Ishikawa (cell line): ENCODE measurements at regions not wholly inside any gene's neighbourhood (a gene's known extent, or its start where the extent isn't known, plus 50 kb on each side); places are given as distances from the start of the nearest gene placed in this dataset.

Source experiments
- CEBPB ChIP-seq: IDR thresholded peaks from 2 replicates; pipeline ENCODE4 v1.6.1; 2012
- CREB1 ChIP-seq: IDR thresholded peaks from 2 replicates; pipeline ENCODE4 v1.6.1; 2012; ENCODE audit warnings: low read depth
- EGR1 ChIP-seq: IDR thresholded peaks from 2 replicates; pipeline ENCODE4 v1.6.1; 2012
- EP300 ChIP-seq: IDR thresholded peaks from 2 replicates; pipeline ENCODE4 v1.6.1; 2012; ENCODE audit warnings: borderline replicate concordance
- FOXM1 ChIP-seq: IDR thresholded peaks from 2 replicates; pipeline ENCODE4 v1.6.1; 2012; ENCODE audit warnings: low read depth, borderline replicate concordance
- NFIC ChIP-seq: IDR thresholded peaks from 2 replicates; pipeline ENCODE4 v1.6.1; 2012
- RAD21 ChIP-seq: IDR thresholded peaks from 2 replicates; pipeline ENCODE4 v1.6.1; 2012; ENCODE audit warnings: low read depth
- TAF1 ChIP-seq: IDR thresholded peaks from 2 replicates; pipeline ENCODE4 v1.6.1; 2012; ENCODE audit warnings: low read depth, mild to moderate bottlenecking
- TCF12 ChIP-seq: IDR thresholded peaks from 2 replicates; pipeline ENCODE4 v1.6.1; 2012; ENCODE audit warnings: low read depth
- TEAD4 ChIP-seq: IDR thresholded peaks from 2 replicates; pipeline ENCODE4 v1.6.1; 2012
- YY1 ChIP-seq: IDR thresholded peaks from 2 replicates; pipeline ENCODE4 v1.6.1; 2012; ENCODE audit warnings: low read depth
- ZBTB7A ChIP-seq: IDR thresholded peaks from 2 replicates; pipeline ENCODE4 v1.6.1; 2012; ENCODE audit warnings: low read depth
- TF ChIP-seq, protein P1 (sequence below): IDR thresholded peaks from 2 replicates; pipeline ENCODE4 v1.6.1; 2012
- TF ChIP-seq, protein P2 (sequence below): IDR thresholded peaks from 2 replicates; pipeline ENCODE4 v1.6.1; 2012
- TF ChIP-seq, protein P3 (sequence below): IDR thresholded peaks from 2 replicates; pipeline ENCODE4 v1.6.1; 2012; ENCODE audit warnings: low read depth, mild to moderate bottlenecking

DNA sequence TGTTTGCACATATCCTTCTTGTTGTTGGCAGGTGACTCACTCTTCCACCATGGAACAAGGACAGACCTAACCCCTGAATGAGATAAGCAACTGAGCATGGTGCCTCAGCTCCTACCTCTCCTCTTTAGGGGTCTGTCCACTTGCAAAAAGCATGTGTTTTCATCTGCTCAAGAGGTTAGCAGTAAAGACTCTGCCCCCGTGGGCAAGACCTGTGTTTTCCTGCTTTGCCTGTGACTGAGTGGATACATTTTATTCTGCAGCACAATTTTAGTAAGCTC lies 111.0 kb upstream of the LIFR start:
- TF ChIP-seq, protein P1, sequence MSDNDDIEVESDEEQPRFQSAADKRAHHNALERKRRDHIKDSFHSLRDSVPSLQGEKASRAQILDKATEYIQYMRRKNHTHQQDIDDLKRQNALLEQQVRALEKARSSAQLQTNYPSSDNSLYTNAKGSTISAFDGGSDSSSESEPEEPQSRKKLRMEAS, result no peak
- no peak for TF ChIP-seq YY1
- TF ChIP-seq, protein P2, sequence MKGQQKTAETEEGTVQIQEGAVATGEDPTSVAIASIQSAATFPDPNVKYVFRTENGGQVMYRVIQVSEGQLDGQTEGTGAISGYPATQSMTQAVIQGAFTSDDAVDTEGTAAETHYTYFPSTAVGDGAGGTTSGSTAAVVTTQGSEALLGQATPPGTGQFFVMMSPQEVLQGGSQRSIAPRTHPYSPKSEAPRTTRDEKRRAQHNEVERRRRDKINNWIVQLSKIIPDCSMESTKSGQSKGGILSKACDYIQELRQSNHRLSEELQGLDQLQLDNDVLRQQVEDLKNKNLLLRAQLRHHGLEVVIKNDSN, result no peak
- no peak for TF ChIP-seq NFIC
- TF ChIP-seq ZBTB7A, result no peak
- TF ChIP-seq TEAD4, result no peak
- TF ChIP-seq EP300, result no peak
- no peak for TF ChIP-seq FOXM1
- TF ChIP-seq TCF12, result no peak
- TF ChIP-seq CEBPB, result no peak
- TF ChIP-seq TAF1, result no peak
- TF ChIP-seq CREB1, result no peak
- TF ChIP-seq EGR1, result no peak

DNA sequence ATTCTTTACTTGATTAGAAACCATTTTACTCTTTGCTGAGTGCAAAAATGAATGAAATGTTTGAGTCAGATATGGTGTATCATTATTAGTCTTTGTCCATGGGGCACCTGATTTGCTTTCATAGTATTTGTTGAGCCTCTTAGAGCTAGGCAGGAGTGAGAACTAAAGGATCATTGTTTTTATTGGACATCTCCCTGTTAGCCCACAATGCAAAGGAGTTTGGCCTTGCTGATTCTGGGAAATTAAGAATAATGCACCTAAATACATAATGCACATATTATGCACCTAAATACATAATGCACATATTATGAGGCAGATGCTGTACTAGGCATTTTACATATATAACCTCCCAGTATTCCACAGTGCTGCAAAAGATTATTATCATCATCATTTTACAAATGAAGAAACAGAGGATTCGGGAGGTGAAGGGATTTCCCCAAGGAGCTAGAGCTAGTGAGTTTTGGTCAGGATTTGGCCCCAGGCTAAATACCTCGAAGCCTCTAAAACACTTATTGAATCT lies 113.0 kb upstream of the LIFR start:
- no peak for TF ChIP-seq TAF1
- TF ChIP-seq RAD21, result no peak
- TF ChIP-seq NFIC, result no peak
- TF ChIP-seq, protein P3, sequence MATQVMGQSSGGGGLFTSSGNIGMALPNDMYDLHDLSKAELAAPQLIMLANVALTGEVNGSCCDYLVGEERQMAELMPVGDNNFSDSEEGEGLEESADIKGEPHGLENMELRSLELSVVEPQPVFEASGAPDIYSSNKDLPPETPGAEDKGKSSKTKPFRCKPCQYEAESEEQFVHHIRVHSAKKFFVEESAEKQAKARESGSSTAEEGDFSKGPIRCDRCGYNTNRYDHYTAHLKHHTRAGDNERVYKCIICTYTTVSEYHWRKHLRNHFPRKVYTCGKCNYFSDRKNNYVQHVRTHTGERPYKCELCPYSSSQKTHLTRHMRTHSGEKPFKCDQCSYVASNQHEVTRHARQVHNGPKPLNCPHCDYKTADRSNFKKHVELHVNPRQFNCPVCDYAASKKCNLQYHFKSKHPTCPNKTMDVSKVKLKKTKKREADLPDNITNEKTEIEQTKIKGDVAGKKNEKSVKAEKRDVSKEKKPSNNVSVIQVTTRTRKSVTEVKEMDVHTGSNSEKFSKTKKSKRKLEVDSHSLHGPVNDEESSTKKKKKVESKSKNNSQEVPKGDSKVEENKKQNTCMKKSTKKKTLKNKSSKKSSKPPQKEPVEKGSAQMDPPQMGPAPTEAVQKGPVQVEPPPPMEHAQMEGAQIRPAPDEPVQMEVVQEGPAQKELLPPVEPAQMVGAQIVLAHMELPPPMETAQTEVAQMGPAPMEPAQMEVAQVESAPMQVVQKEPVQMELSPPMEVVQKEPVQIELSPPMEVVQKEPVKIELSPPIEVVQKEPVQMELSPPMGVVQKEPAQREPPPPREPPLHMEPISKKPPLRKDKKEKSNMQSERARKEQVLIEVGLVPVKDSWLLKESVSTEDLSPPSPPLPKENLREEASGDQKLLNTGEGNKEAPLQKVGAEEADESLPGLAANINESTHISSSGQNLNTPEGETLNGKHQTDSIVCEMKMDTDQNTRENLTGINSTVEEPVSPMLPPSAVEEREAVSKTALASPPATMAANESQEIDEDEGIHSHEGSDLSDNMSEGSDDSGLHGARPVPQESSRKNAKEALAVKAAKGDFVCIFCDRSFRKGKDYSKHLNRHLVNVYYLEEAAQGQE, result no peak
- TF ChIP-seq YY1, result no peak
- no peak for TF ChIP-seq EGR1
- TF ChIP-seq, protein P2, result no peak

DNA sequence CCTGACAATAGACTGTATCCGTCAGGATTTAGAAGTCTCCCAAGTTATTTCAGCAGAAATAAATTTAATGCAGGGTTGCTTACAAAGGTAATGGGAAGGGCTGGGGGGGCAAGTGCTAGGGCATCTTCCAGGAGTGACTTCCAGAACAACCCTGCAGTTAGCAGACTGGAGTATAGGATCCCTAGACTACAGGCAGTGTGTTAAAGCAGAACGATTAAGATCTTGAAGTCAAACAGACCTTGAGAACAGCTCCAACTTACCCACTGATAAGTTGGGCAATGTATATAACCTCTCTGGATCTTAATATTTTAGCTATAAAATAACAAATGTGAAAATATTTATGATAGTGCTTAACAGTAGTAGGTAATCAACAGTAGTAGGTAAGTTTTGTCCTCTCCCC lies 113.6 kb upstream of the LIFR start:
- no peak for TF ChIP-seq CREB1
- no peak for TF ChIP-seq TAF1
- TF ChIP-seq FOXM1, result no peak
- TF ChIP-seq NFIC, result no peak
- TF ChIP-seq TEAD4, result no peak
- no peak for TF ChIP-seq TCF12
- TF ChIP-seq, protein P3, result no peak
- TF ChIP-seq EP300, result no peak
- no peak for TF ChIP-seq EGR1
- TF ChIP-seq, protein P1, result no peak
- TF ChIP-seq, protein P2, result no peak
- no peak for TF ChIP-seq YY1
- TF ChIP-seq ZBTB7A, result no peak
- TF ChIP-seq RAD21, result no peak

DNA sequence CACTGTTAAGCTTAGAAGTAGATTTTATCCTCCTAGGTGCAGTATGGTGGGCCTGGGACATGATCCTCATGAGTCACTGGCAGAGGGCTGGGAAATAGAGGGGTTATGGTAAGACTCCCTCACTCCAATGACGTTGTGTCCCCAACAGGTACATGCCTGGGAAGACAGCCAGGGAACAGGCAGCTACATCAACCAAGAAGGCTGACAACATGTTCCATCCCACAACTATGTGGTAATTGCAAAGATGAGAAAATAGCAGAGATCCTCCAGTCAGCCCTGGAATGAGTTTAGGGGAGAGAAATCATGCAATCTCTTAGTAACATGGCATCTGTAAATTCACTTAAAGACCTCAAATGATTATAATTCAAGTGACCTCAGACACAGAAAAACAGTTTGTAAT lies 114.4 kb upstream of the LIFR start:
- no peak for TF ChIP-seq TCF12
- TF ChIP-seq, protein P2, result no peak
- no peak for TF ChIP-seq CREB1
- no peak for TF ChIP-seq FOXM1
- TF ChIP-seq TEAD4, result no peak
- TF ChIP-seq, protein P3, result no peak
- no peak for TF ChIP-seq NFIC
